ENCODE measurements at regions not wholly inside any gene's neighbourhood (a gene's known extent, or its start where the extent isn't known, plus 50 kb on each side); places are given as distances from the start of the nearest gene placed in this dataset.

DNA sequence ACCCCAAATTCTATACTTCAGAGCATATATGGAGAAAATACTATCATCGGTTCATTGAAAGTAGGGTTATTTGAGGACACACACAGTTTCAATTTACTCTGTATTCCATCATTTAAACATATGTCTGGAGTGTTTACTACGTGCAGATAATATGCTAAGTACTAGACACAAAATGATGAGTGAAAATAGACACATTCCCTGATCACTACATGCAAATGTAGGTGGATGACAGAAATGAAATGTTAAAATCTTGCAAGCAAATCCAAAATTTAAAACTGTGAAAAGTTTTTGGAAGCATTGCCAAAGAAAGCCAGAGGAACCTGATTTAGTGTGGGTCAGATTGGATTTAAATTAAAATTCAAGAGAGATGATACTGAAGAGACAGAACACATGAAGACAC lies 1106.6 kb downstream of the CBLN2 start:
- no peaks in the 10 kb centered on the region for H3K4me1 ChIP-seq
- no peaks in the 10 kb centered on the region for H3K36me3 ChIP-seq
- H3K27ac ChIP-seq = no peak overlapping the region
- H3K4me3 ChIP-seq = no peak overlapping the region
- H3K27me3 ChIP-seq = no peaks in the 10 kb centered on the region
- DNase-seq = no peak
- intact Hi-C loops (cut with DNase I; ENCODE audit: low total_unique reads) = no loop called here
- TF ChIP-seq, protein P1, sequence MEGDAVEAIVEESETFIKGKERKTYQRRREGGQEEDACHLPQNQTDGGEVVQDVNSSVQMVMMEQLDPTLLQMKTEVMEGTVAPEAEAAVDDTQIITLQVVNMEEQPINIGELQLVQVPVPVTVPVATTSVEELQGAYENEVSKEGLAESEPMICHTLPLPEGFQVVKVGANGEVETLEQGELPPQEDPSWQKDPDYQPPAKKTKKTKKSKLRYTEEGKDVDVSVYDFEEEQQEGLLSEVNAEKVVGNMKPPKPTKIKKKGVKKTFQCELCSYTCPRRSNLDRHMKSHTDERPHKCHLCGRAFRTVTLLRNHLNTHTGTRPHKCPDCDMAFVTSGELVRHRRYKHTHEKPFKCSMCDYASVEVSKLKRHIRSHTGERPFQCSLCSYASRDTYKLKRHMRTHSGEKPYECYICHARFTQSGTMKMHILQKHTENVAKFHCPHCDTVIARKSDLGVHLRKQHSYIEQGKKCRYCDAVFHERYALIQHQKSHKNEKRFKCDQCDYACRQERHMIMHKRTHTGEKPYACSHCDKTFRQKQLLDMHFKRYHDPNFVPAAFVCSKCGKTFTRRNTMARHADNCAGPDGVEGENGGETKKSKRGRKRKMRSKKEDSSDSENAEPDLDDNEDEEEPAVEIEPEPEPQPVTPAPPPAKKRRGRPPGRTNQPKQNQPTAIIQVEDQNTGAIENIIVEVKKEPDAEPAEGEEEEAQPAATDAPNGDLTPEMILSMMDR (IDR thresholded peaks at IDR 0.05) = no peak
- no peaks in the 10 kb centered on the region for H3K9me3 ChIP-seq

DNA sequence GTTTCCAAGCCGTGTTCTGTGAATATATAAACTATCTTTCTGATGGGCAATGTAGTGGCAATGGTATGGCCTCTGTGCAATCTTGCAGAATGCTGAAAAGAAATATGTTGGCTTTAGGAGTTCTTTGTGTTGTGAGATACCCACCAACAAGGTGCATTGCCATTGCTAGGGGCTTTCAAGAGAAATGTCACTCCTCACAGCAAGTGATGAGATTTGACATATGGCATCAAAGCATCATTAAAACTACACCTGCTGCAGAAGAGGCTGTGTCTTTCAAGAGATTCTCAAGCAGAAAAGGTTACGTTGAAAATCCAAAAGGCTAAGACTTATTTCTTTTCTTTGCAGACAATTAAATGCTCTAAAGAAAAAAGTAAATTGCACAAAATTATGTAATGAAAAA lies 1110.8 kb downstream of the CBLN2 start:
- TF ChIP-seq, protein P1 (IDR thresholded peaks at IDR 0.05) = no peak
- intact Hi-C loops (cut with DNase I; ENCODE audit: low total_unique reads) = no loop called here
- DNase-seq = no peak

DNA sequence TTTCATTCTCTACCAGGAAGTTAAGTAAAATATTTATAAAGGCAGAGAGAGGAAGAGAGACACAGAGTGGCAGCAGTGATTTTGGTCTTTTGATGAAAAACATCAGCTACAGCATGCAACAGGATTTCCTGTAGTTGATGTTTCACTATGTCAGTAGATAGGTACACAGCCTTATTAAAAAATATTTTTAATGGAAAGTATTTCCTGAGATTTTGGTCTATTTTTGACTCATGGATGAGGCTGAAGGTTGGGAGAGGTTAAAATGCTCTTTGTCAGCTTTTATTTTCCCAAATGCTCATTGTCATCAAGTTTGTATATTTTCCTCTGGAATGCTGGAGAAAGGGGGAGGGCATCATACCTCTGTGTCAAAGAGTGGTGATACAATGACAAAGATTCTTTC lies 1112.5 kb downstream of the CBLN2 start:
- intact Hi-C loops (cut with DNase I; ENCODE audit: low total_unique reads) = no loop called here
- Histone ChIP-seq H3K4me1 (no peaks in the 10 kb centered on the region), H3K4me3 (no peak overlapping the region), H3K27me3 (no peaks in the 10 kb centered on the region), H3K9me3 (no peaks in the 10 kb centered on the region), H3K36me3 (no peaks in the 10 kb centered on the region), H3K27ac (no peak overlapping the region)
- TF ChIP-seq, protein P1 (IDR thresholded peaks at IDR 0.05) = no peak
- no peak for DNase-seq

More for the DNA sequence above, 1110.8 kb downstream of the CBLN2 start:
- Histone ChIP-seq H3K4me3 (no peak overlapping the region), H3K36me3 (no peaks in the 10 kb centered on the region), H3K4me1 (no peaks in the 10 kb centered on the region), H3K9me3 (no peaks in the 10 kb centered on the region), H3K27ac (no peak overlapping the region), H3K27me3 (no peaks in the 10 kb centered on the region)

DNA sequence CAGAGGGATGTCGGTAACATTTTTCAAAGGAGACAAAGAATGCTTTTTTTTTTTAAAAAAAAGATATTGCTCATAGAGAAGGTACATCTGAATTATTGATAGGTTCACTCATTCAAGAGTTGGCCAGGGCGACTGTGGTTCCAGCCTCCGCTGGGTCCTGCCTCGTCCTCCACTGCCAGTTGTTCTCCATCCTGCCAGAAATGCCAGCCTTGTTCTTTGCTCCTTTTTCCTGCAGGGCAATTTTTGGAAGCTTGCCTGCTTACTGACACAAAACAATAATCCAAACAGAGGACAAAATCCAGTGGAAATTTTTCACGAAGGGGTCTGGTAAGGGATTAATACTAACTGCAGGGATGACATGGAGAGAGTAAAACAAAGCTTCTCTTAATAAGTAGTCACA lies 1113.0 kb downstream of the CBLN2 start:
- DNase-seq = no peak
- Histone ChIP-seq H3K4me3 (no peak overlapping the region), H3K36me3 (no peaks in the 10 kb centered on the region), H3K27me3 (no peaks in the 10 kb centered on the region), H3K27ac (no peak overlapping the region), H3K4me1 (no peaks in the 10 kb centered on the region), H3K9me3 (no peaks in the 10 kb centered on the region)
- intact Hi-C loops (cut with DNase I; ENCODE audit: low total_unique reads) = no loop called here
- TF ChIP-seq, protein P1 (IDR thresholded peaks at IDR 0.05) = no peak

DNA sequence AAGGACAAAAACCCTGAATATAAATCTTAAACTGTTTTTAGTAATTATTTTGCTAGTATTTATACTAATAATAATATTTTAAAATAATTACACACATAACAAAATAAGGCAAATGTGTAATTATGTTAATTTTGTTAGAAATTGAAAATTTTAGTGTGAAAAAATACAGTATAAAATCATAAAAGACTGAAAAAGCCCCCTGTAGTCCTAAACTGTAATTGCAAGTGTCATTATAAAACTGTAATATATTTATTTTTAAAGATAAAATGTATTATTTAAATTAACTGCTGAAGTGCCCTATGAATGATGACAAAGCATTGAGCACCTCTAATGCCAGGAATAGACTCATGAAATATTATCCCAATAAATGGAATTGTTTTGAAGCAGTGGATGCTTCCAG lies 1117.7 kb downstream of the CBLN2 start:
- H3K9me3 ChIP-seq = no peaks in the 10 kb centered on the region
- intact Hi-C loops (cut with DNase I; ENCODE audit: low total_unique reads) = no loop called here
- H3K27me3 ChIP-seq = no peaks in the 10 kb centered on the region
- H3K4me3 ChIP-seq = no peak overlapping the region
- no peak overlapping the region for H3K27ac ChIP-seq
- TF ChIP-seq, protein P1 (IDR thresholded peaks at IDR 0.05) = no peak
- no peaks in the 10 kb centered on the region for H3K4me1 ChIP-seq
- no peak for DNase-seq
- no peaks in the 10 kb centered on the region for H3K36me3 ChIP-seq

DNA sequence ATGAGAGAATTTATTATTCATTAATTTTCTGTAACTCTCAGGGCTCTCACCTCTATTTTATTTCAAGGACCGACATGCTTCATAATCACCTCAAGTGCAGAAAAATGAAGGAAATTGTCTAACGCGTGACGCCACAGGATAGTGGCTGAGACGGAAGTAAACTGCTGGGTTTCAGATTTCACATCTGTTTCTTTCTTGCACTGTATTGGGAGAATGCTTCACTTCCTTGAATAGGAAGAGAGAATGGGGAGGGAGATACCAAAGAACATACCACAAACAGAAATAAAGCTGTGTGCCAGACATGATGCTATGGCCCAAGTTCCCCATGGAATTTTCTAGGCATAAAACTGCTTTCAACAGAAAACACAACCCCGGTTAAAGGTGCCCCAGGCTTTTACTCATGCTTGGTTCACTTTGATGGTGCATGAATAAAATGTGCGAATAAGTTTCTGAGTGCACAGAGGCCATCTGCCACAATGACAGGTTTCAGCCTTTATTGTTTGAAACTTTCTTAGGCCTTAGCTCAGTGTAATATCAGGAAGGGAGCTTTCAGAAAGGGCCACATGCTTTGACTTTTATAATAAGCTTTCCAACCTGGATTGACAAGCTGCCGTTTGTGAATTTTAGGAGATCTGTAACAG lies 1116.4 kb downstream of the SOCS6 start:
- Histone ChIP-seq H3K4me1 (no peaks in the 10 kb centered on the region), H3K36me3 (no peaks in the 10 kb centered on the region), H3K9me3 (no peaks in the 10 kb centered on the region), H3K27ac (no peak overlapping the region), H3K27me3 (no peaks in the 10 kb centered on the region), H3K4me3 (no peak overlapping the region)
- TF ChIP-seq, protein P1 (IDR thresholded peaks at IDR 0.05) = no peak
- intact Hi-C loops (cut with DNase I; ENCODE audit: low total_unique reads) = no loop called here
- no peak for DNase-seq

All from tibial artery (tissue), 4 donors.